Esophagus muscularis mucosa (tissue), 4 donors: ENCODE measurements at regions not wholly inside any gene's neighbourhood (a gene's known extent, or its start where the extent isn't known, plus 50 kb on each side); places are given as distances from the start of the nearest gene placed in this dataset.

ENCODE experiments used
- CTCF ChIP-seq, 3 experiments: fragments of 200-600 bp in 2 of 3; fragments of 450-650 bp in 1 of 3; sonication (generic) in 2 of 3; IDR thresholded peaks; one replicate each; pipeline ENCODE4 v1.5.1; 2017 to 2019; ENCODE audit warnings: antibody characterized with exemption in 3 of 3, mild to moderate bottlenecking in 2 of 3, moderate library complexity in 1 of 3
- EP300 ChIP-seq: sonication (generic); formaldehyde crosslinking; IDR thresholded peaks from one replicate; pipeline ENCODE4 v1.6.1; 2017; ENCODE audit warnings: antibody characterized with exemption
- POLR2A ChIP-seq: fragments of 450-650 bp; IDR thresholded peaks from one replicate; pipeline ENCODE4 v1.6.1; 2017; ENCODE audit warnings: antibody characterized with exemption, moderate library complexity, mild to moderate bottlenecking, low read depth
- POLR2AphosphoS5 ChIP-seq, 2 donors: sonication (generic); formaldehyde crosslinking; IDR thresholded peaks; one replicate each; pipeline ENCODE4 v1.6.1; 2017; ENCODE audit warnings: antibody characterized with exemption in 2 of 2

- TF ChIP-seq CTCF (IDR thresholded peaks at IDR 0.05), result no peak
- no peak for TF ChIP-seq EP300
- no peak for TF ChIP-seq POLR2A
- no peak for TF ChIP-seq POLR2AphosphoS5 (IDR thresholded peaks at IDR 0.05)
Observed at GRCh38 chr5:155441849-155442248, 428.3 kb downstream of the KIF4B start.
